HepG2 (cell line): ENCODE measurements at regions not wholly inside any gene's neighbourhood (a gene's known extent, or its start where the extent isn't known, plus 50 kb on each side); places are given as distances from the start of the nearest gene placed in this dataset.

Experiments used
- ATAC-seq: fragments of 200-7000 bp; cut with Tn5 transposase; 3 replicates; pipeline ENCODE4 v1.9.1; 2020; ENCODE audit warnings: mild to moderate bottlenecking, moderate library complexity
- BruUV-seq: library from RNA; stranded (reverse); fragments of 400-500 nt; replicated peaks from 2 replicates; lab custom pipeline; 2021; lab: Mats Ljungman, UMichigan
- CTCF ChIA-PET: fragments of 300-600 bp; formaldehyde crosslinking; extraction: SDS; loops from one replicate; lab custom pipeline; 2021; ENCODE audit warnings: low total read pairs, inconsistent platforms, low intra/inter-chr PET ratio; lab: Yijun Ruan, JAX
- POLR2A ChIA-PET: fragments of 350-600 bp; sonication (Branson Sonifier 250); formaldehyde crosslinking; loops from one replicate; lab custom pipeline; 2020; ENCODE audit warnings: antibody characterized with exemption, inconsistent platforms; lab: Yijun Ruan, JAX
- DNase-seq: peaks from one replicate; pipeline ENCODE4 v3.0.0-alpha.2; 2015; ENCODE audit warnings: low spot score
- FAIRE-seq: peaks from 3 replicates; lab custom pipeline; 2011; peaks lifted over from hg19 to GRCh38; lab: Jason Lieb, UNC
- H2AFZ ChIP-seq: one replicate; pipeline ENCODE4 v1.6.1; 2011; ENCODE audit warnings: low read length, inconsistent platforms
- H3K27ac ChIP-seq: fragments of 300-600 bp; 3 replicates; pipeline ENCODE4 v1.8.0; 2011; ENCODE audit warnings: mixed run types, mild to moderate bottlenecking, mixed read lengths, low read length, inconsistent platforms; ENCODE audit not compliant: insufficient read depth; ENCODE audit errors: extremely low read length
- H3K27me3 ChIP-seq, 2 experiments: fragments of 200-600 bp in 1 of 2; 2 replicates in 1 of 2; 3 replicates in 1 of 2; pipeline versions ENCODE4 v1.6.0 to v1.8.0; 2011; ENCODE audit warnings: low read length in 2 of 2, mild to moderate bottlenecking in 2 of 2, moderate library complexity in 2 of 2, inconsistent platforms in 1 of 2; ENCODE audit not compliant: insufficient read depth in 2 of 2, control insufficient read depth in 1 of 2
- H3K36me3 ChIP-seq, 2 experiments: fragments of 200-600 bp in 1 of 2; replicated peaks in 1 of 2; 2 replicates in 1 of 2; 3 replicates in 1 of 2; pipeline versions ENCODE4 v1.5.1 to v1.8.0; 2011; ENCODE audit warnings: low read length in 2 of 2, inconsistent platforms in 1 of 2; ENCODE audit not compliant: insufficient read depth in 2 of 2, control insufficient read depth in 1 of 2
- H3K4me1 ChIP-seq: 2 replicates; pipeline ENCODE4 v1.5.1; 2012; ENCODE audit warnings: low read length, inconsistent platforms; ENCODE audit not compliant: insufficient read depth
- H3K4me2 ChIP-seq: 2 replicates; pipeline ENCODE4 v1.6.0; 2011; ENCODE audit warnings: low read depth, low read length, inconsistent platforms
- H3K4me3 ChIP-seq, 3 experiments: fragments of 200-600 bp in 1 of 3; sonication (generic), shearing (Covaris generic) in 1 of 3; replicated peaks in 1 of 3; 2 replicates each; pipeline ENCODE4 v1.5.1; 2011 to 2016; ENCODE audit warnings: low read length in 3 of 3, inconsistent platforms in 2 of 3, low read depth in 2 of 3, mild to moderate bottlenecking in 2 of 3, control low read depth in 1 of 3, mixed read lengths in 1 of 3; ENCODE audit not compliant: insufficient read depth in 1 of 3
- H3K79me2 ChIP-seq: one replicate; pipeline ENCODE4 v1.6.1; 2011; ENCODE audit warnings: low read length, inconsistent platforms; ENCODE audit not compliant: insufficient read depth
- H3K9ac ChIP-seq: 2 replicates; pipeline ENCODE4 v1.6.0; 2011; ENCODE audit warnings: mild to moderate bottlenecking, low read depth, low read length, inconsistent platforms; ENCODE audit not compliant: insufficient read depth
- H3K9me3 ChIP-seq: 2 replicates; pipeline ENCODE4 v1.5.1; 2012; ENCODE audit warnings: mild to moderate bottlenecking, low read length
- H4K20me1 ChIP-seq: 2 replicates; pipeline ENCODE4 v1.6.0; 2011; ENCODE audit warnings: inconsistent platforms, mild to moderate bottlenecking, low read length, moderate library complexity; ENCODE audit not compliant: insufficient read depth
- ARID5B ChIP-seq: IDR thresholded peaks from 2 replicates; pipeline ENCODE4 v1.4.0; 2020; ENCODE audit warnings: mild to moderate bottlenecking, missing genetic modification reagents
- ATRX ChIP-seq: sonication (generic); formaldehyde crosslinking; IDR thresholded peaks from 2 replicates; pipeline ENCODE4 v1.4.0; 2020; ENCODE audit warnings: missing genetic modification reagents, borderline replicate concordance
- DNMT1 ChIP-seq: sonication (generic); formaldehyde crosslinking; IDR thresholded peaks from 2 replicates; pipeline ENCODE4 v1.5.1; 2020; ENCODE audit warnings: mild to moderate bottlenecking, missing genetic modification reagents
- KLF11 ChIP-seq: IDR thresholded peaks from 2 replicates; pipeline ENCODE4 v1.6.1; 2016; ENCODE audit warnings: missing compliant biosample characterization
- KMT2A ChIP-seq: sonication (generic); formaldehyde crosslinking; IDR thresholded peaks from 2 replicates; pipeline ENCODE4 v1.4.0; 2020; ENCODE audit warnings: missing genetic modification reagents
- ZNF251 ChIP-seq: sonication (generic); formaldehyde crosslinking; IDR thresholded peaks from 2 replicates; pipeline ENCODE4 v1.9.0; 2021; ENCODE audit warnings: mild to moderate bottlenecking, missing genetic modification reagents
- WGBS: methylation state at CpG from one replicate; pipeline ENCODE4 v1.1.6; 2017; ENCODE audit warnings: low lambda C conversion rate; 5-methylcytosine and 5-hydroxymethylcytosine counted together
- in situ Hi-C: cut with HindIII; loops from 2 replicates; pipeline ENCODE4 v1.10.0; 2017; ENCODE audit warnings: low pct_unique_long_range_greater_than_20kb; ENCODE audit not compliant: extremely low pct_ligation_motif_present
- intact Hi-C: fragments of 100-400 bp; cut with micrococcal nuclease; formaldehyde crosslinking; loops from one replicate; pipeline ENCODE4 v1.10.0; 2022; ENCODE audit not compliant: unreplicated experiment

DNA sequence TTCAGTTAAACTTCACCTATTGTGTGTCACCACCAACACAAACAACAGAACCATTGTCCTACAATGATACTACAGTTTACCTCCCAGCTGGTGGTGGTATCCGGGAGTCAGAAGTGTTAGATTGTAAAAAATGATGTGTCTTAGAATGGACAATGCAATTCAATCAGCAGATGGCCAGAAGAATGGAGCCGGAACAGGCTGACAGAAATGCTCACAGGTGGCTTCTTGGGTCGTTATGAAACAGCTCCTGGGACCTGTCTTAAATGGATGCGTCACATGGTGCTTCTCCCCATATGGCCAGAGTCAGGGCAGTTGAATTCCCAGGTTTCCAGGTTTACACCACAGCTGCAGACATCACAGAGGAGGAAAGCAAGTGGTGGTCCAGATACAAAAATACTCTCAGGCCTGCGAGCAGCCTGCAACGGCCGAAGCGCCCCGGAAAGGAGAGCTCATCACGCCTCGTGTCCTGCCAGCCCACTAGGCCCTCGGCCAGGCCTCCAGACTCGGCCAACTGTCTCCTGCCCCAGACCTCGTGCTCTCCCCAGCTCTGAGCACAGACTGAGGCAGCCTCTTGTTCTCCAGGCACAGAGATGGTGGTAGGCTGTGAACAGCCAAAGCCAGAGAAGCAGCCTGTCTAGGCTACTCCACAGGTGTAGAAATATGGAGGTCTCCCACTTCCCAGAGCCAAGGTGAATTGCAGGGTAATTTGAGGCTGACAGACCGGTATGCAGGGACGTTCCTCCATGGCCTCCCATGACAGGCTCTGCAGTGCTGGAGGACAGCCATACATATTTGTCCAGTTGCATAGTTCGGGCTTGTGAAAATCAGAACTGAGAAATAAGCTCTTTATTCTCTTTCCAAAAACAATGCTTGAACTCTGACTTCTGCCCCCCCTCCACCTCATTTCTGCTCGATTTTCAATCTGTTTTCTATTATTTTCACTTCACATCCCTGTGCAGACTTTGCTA lies 98.5 kb upstream of the SPATA31C2 start:
- Histone ChIP-seq H3K4me3 (no peak overlapping the region), H3K9ac (no peak overlapping the region), H3K9me3 (no peaks in the 10 kb centered on the region), H3K27me3 (peaks cover 0 to 11% of the 10 kb centered on the region in 2 experiments; a peak in 1 of 5 replicates), H3K36me3 (no peaks in the 10 kb centered on the region), H3K27ac (no peak overlapping the region), H4K20me1 (no peaks in the 10 kb centered on the region), H3K4me1 (no peaks in the 10 kb centered on the region)
- in situ Hi-C loops: no loop called here
- intact Hi-C loops: no loop called here
- no peak for DNase-seq
- POLR2A ChIA-PET: no interaction called here
- no peak for ATAC-seq
- CTCF ChIA-PET: no interaction called here
- no peak for TF ChIP-seq ARID5B (CRISPR knock-in tag)
- TF ChIP-seq DNMT1 (CRISPR knock-in tag): no peak
- no peak for TF ChIP-seq ZNF251
- no peak for TF ChIP-seq ATRX (CRISPR knock-in tag)
- no peak for TF ChIP-seq KLF11
- no peak for TF ChIP-seq KMT2A
- TF ChIP-seq, all 625 proteins: peak for 0
- Histone ChIP-seq H3K4me2 (no peak overlapping the region), H3K79me2 (no peaks in the 10 kb centered on the region), H2AFZ (no peak overlapping the region)
- no peak for FAIRE-seq
- 18% methylated on average over 8 of the region's 18 CpGs for whole genome bisulfite sequencing
- no TSS peak for BruUV-seq
